ENCODE measurements at regions not wholly inside any gene's neighbourhood (a gene's known extent, or its start where the extent isn't known, plus 50 kb on each side); places are given as distances from the start of the nearest gene placed in this dataset.
"Not testable (repeated sequence)": the region's sequence is repeated elsewhere in the genome, so short reads cannot be mapped to it uniquely, and the experiment has no call there.

DNA sequence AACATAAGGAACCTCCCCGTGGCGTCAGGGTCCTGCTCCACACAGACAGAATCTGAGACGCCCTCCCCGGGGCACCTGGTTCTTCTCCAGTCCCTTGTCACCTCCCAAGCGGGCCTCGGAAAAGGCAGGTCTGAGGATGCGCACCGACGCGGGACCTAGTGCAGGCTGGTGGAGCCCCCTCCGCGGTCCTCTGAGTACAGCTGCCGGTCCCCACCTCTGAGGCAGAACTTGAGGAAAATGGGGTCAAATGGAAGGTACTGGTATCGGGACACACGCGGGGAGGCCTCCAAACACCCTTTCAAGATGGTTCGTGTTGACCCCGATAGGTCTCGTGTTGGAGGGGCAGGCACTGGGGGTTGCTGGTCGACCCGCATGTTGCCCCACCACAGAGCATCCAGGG is 1725.3 kb downstream of the SPATA31A7 start:
- H3K4me3 ChIP-seq; intact Hi-C loops (cut with DNase I, micrococcal nuclease); ATAC-seq; H3K36me3 ChIP-seq (ENCODE audit: low read depth); H3K9me3 ChIP-seq; H3K4me1 ChIP-seq (ENCODE audit: low read depth): not testable (repeated sequence)
- DNase-seq = peak in 1 of 3 donors; percentile 27

DNA sequence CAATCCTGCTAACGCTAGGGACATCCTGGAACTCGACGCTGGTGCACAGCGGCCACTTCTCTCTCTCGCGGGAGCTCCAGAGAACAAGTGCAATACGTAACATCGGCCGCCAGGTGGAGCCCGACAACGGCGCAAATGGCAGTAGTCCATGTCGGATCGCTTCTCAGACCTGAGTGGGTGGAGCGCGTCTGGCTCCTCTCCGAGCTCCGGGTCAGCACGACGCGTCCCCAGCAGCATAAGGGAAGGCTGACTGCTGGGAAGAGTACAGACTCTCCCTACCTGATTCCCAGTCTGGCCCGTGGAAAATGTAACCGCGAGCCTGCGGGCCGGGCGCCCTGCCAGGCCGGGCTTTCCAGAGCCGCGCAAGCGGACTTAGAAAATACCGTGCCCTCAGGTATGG is 1725.8 kb downstream of the SPATA31A7 start:
- H3K36me3 ChIP-seq (ENCODE audit: low read depth); H3K4me3 ChIP-seq; H3K9me3 ChIP-seq; intact Hi-C loops (cut with DNase I, micrococcal nuclease); H3K4me1 ChIP-seq (ENCODE audit: low read depth): not testable (repeated sequence)
- ATAC-seq (peak; percentile 100), DNase-seq (peak in 1 of 3 donors; percentile 4)

DNA sequence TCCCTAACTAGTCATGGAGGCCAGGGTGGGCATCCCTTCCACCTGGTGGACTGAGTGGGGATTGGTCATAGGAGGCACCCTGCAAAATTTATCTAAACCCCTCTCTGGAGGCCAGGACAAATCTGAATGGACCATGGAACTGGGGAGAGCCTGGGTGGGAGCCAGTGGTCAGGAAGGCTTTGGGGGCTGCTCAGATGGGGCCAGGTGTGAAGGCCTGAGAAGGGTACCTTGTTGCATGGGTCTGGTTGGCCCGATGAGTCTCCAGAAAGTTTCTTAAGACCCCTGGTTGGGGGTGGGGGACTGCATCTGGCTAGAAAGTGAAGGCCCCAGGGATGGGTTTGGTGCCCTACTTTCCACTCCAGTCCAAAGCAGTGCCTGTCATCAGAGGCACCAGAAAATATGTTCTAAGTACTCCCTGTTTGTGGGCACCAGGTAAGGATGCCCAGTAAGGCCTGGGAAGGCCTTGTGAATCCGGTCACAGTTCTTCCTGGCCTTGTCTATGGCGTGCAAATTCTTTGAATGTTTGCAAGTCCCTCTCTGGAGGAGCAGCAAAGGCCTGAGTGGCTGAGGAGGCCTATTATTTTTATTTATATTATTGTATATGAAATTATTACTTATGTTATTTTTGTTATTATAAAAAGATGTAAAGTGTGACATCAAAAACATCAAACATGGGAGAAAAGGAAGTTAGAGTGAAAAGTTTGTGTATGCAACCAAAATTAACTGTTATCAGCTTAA is 1729.0 kb downstream of the SPATA31A7 start:
- peak in 1 of 3 donors; percentile 7 for DNase-seq
- ATAC-seq; H3K4me3 ChIP-seq; H3K9me3 ChIP-seq; intact Hi-C loops (cut with DNase I, micrococcal nuclease); H3K4me1 ChIP-seq (ENCODE audit: low read depth); H3K36me3 ChIP-seq (ENCODE audit: low read depth): not testable (repeated sequence)

DNA sequence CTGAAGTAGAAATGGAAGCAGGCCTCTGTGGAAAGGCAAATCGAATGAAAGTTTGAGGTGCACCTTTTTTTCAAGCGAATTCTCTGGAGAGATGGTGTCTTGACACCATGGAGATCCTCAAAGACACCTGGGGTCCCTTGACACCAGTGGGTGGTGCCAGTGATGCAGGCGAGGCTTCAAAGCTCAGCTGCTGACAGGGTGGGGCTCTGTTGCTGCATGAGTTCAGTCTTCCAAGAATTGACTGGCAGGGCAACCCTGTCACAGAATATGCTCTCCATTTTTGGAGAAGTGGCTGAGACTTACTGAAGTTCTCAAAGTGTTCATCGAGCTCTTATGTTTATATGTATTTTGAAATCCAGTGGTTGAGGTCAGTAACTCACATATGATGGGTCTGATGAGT is 1741.6 kb downstream of the SPATA31A7 start:
- H3K36me3 ChIP-seq (ENCODE audit: low read depth); ATAC-seq; DNase-seq; H3K9me3 ChIP-seq; H3K4me1 ChIP-seq (ENCODE audit: low read depth); H3K4me3 ChIP-seq; intact Hi-C loops (cut with DNase I, micrococcal nuclease): not testable (repeated sequence)

DNA sequence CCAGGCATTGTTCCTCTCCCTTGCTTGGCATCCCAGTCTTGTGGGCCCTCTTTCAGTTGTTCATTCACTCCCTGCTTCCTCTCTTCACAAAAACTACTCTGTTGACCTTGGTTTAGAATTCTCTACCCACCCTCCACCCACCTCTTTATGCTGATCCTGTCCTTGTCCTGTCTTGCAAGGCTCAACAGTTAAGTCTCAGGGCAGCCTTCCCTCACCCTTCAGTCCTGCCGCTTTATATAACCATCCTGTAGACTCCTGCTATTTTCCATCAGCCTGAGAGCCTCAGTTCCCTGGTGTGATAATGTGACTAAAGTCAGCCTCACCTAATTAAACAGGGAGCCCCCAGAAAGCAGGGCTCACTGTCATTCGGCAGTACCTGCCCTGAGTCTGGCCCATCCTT is 1763.0 kb downstream of the SPATA31A7 start:
- H3K4me3 ChIP-seq; H3K36me3 ChIP-seq (ENCODE audit: low read depth); H3K4me1 ChIP-seq (ENCODE audit: low read depth); ATAC-seq; H3K9me3 ChIP-seq; intact Hi-C loops (cut with DNase I, micrococcal nuclease); DNase-seq: not testable (repeated sequence)

All from mucosa of descending colon (tissue), 3 donors.